Fibroblast of the conjunctiva (primary cell): ENCODE measurements at regions not wholly inside any gene's neighbourhood (a gene's known extent, or its start where the extent isn't known, plus 50 kb on each side); places are given as distances from the start of the nearest gene placed in this dataset.

ENCODE experiments used
- DNase-seq: peaks from one replicate; pipeline ENCODE4 v3.0.0-alpha.2; 2010; ENCODE audit warnings: low read depth

GRCh38 chr1:116232989-116233514 lies 121.9 kb downstream of the MAB21L3 start:
- no peak for DNase-seq

GRCh38 chr1:116234429-116234828 lies 123.2 kb downstream of the MAB21L3 start:
- no peak for DNase-seq

GRCh38 chr1:116239916-116240315 lies 128.7 kb downstream of the MAB21L3 start:
- no peak for DNase-seq

- DNase-seq, result no peak
Observed at GRCh38 chr1:116242741-116243140, 130.3 kb upstream of the ATP1A1 start.

GRCh38 chr1:116243333-116244054 lies 129.6 kb upstream of the ATP1A1 start:
- DNase-seq, result no peak

GRCh38 chr1:116246174-116246573 lies 126.9 kb upstream of the ATP1A1 start:
- DNase-seq, result no peak

GRCh38 chr1:116252271-116252670 lies 120.8 kb upstream of the ATP1A1 start:
- no peak for DNase-seq

- DNase-seq, result no peak
Observed at GRCh38 chr1:116252785-116253184, 120.3 kb upstream of the ATP1A1 start.

- DNase-seq, result no peak
Observed at GRCh38 chr1:116253566-116254382, 119.3 kb upstream of the ATP1A1 start.

- DNase-seq, result no peak
Observed at GRCh38 chr1:116254776-116255175, 118.3 kb upstream of the ATP1A1 start.

- no peak for DNase-seq
Observed at GRCh38 chr1:116255486-116256285, 117.4 kb upstream of the ATP1A1 start.

- no peak for DNase-seq
Observed at GRCh38 chr1:116256286-116256649, 116.8 kb upstream of the ATP1A1 start.

- DNase-seq, result no peak
Observed at GRCh38 chr1:116256875-116257274, 116.2 kb upstream of the ATP1A1 start.

GRCh38 chr1:116257341-116257767 lies 115.7 kb upstream of the ATP1A1 start:
- no peak for DNase-seq

GRCh38 chr1:116257836-116258235 lies 115.2 kb upstream of the ATP1A1 start:
- DNase-seq, result no peak

- no peak for DNase-seq
Observed at GRCh38 chr1:116258668-116259419, 114.2 kb upstream of the ATP1A1 start.

- no peak for DNase-seq
Observed at GRCh38 chr1:116259663-116260062, 113.4 kb upstream of the ATP1A1 start.

GRCh38 chr1:116260115-116260514 lies 112.9 kb upstream of the ATP1A1 start:
- no peak for DNase-seq

- DNase-seq, result no peak
Observed at GRCh38 chr1:116260621-116261020, 112.4 kb upstream of the ATP1A1 start.

- DNase-seq, result no peak
Observed at GRCh38 chr1:116261227-116261626, 111.8 kb upstream of the ATP1A1 start.

- no peak for DNase-seq
Observed at GRCh38 chr1:116262207-116262994, 110.6 kb upstream of the ATP1A1 start.
